HepG2 (cell line): ENCODE measurements at regions not wholly inside any gene's neighbourhood (a gene's known extent, or its start where the extent isn't known, plus 50 kb on each side); places are given as distances from the start of the nearest gene placed in this dataset.

ENCODE experiments used
- ATAC-seq: fragments of 200-7000 bp; cut with Tn5 transposase; 3 replicates; pipeline ENCODE4 v1.9.1; 2020; ENCODE audit warnings: mild to moderate bottlenecking, moderate library complexity
- BruUV-seq: library from RNA; stranded (reverse); fragments of 400-500 nt; replicated peaks from 2 replicates; lab custom pipeline; 2021; lab: Mats Ljungman, UMichigan
- CTCF ChIA-PET: fragments of 300-600 bp; formaldehyde crosslinking; extraction: SDS; loops from one replicate; lab custom pipeline; 2021; ENCODE audit warnings: low total read pairs, inconsistent platforms, low intra/inter-chr PET ratio; lab: Yijun Ruan, JAX
- POLR2A ChIA-PET: fragments of 350-600 bp; sonication (Branson Sonifier 250); formaldehyde crosslinking; loops from one replicate; lab custom pipeline; 2020; ENCODE audit warnings: antibody characterized with exemption, inconsistent platforms; lab: Yijun Ruan, JAX
- DNase-seq: peaks from one replicate; pipeline ENCODE4 v3.0.0-alpha.2; 2015; ENCODE audit warnings: low spot score
- FAIRE-seq: peaks from 3 replicates; lab custom pipeline; 2011; peaks lifted over from hg19 to GRCh38; lab: Jason Lieb, UNC
- H2AFZ ChIP-seq: one replicate; pipeline ENCODE4 v1.6.1; 2011; ENCODE audit warnings: low read length, inconsistent platforms
- H3K27ac ChIP-seq: fragments of 300-600 bp; 3 replicates; pipeline ENCODE4 v1.8.0; 2011; ENCODE audit warnings: mixed run types, mild to moderate bottlenecking, mixed read lengths, low read length, inconsistent platforms; ENCODE audit not compliant: insufficient read depth; ENCODE audit errors: extremely low read length
- H3K27me3 ChIP-seq, 2 experiments: fragments of 200-600 bp in 1 of 2; 2 replicates in 1 of 2; 3 replicates in 1 of 2; pipeline versions ENCODE4 v1.6.0 to v1.8.0; 2011; ENCODE audit warnings: low read length in 2 of 2, mild to moderate bottlenecking in 2 of 2, moderate library complexity in 2 of 2, inconsistent platforms in 1 of 2; ENCODE audit not compliant: insufficient read depth in 2 of 2, control insufficient read depth in 1 of 2
- H3K36me3 ChIP-seq, 2 experiments: fragments of 200-600 bp in 1 of 2; replicated peaks in 1 of 2; 2 replicates in 1 of 2; 3 replicates in 1 of 2; pipeline versions ENCODE4 v1.5.1 to v1.8.0; 2011; ENCODE audit warnings: low read length in 2 of 2, inconsistent platforms in 1 of 2; ENCODE audit not compliant: insufficient read depth in 2 of 2, control insufficient read depth in 1 of 2
- H3K4me1 ChIP-seq: 2 replicates; pipeline ENCODE4 v1.5.1; 2012; ENCODE audit warnings: low read length, inconsistent platforms; ENCODE audit not compliant: insufficient read depth
- H3K4me2 ChIP-seq: 2 replicates; pipeline ENCODE4 v1.6.0; 2011; ENCODE audit warnings: low read depth, low read length, inconsistent platforms
- H3K4me3 ChIP-seq, 3 experiments: fragments of 200-600 bp in 1 of 3; sonication (generic), shearing (Covaris generic) in 1 of 3; replicated peaks in 1 of 3; 2 replicates each; pipeline ENCODE4 v1.5.1; 2011 to 2016; ENCODE audit warnings: low read length in 3 of 3, inconsistent platforms in 2 of 3, low read depth in 2 of 3, mild to moderate bottlenecking in 2 of 3, control low read depth in 1 of 3, mixed read lengths in 1 of 3; ENCODE audit not compliant: insufficient read depth in 1 of 3
- H3K79me2 ChIP-seq: one replicate; pipeline ENCODE4 v1.6.1; 2011; ENCODE audit warnings: low read length, inconsistent platforms; ENCODE audit not compliant: insufficient read depth
- H3K9ac ChIP-seq: 2 replicates; pipeline ENCODE4 v1.6.0; 2011; ENCODE audit warnings: mild to moderate bottlenecking, low read depth, low read length, inconsistent platforms; ENCODE audit not compliant: insufficient read depth
- H3K9me3 ChIP-seq: 2 replicates; pipeline ENCODE4 v1.5.1; 2012; ENCODE audit warnings: mild to moderate bottlenecking, low read length
- H4K20me1 ChIP-seq: 2 replicates; pipeline ENCODE4 v1.6.0; 2011; ENCODE audit warnings: inconsistent platforms, mild to moderate bottlenecking, low read length, moderate library complexity; ENCODE audit not compliant: insufficient read depth
- IKZF5 ChIP-seq: IDR thresholded peaks from 2 replicates; pipeline ENCODE4 v1.6.1; 2018; ENCODE audit warnings: missing genetic modification reagents, mild to moderate bottlenecking, missing compliant biosample characterization
- NR1H2 ChIP-seq: sonication (generic); formaldehyde crosslinking; IDR thresholded peaks from 2 replicates; pipeline ENCODE4 v1.8.1; 2022; ENCODE audit warnings: low read depth, missing genetic modification reagents, borderline replicate concordance
- NR2C2 ChIP-seq: sonication (generic); formaldehyde crosslinking; IDR thresholded peaks from 2 replicates; pipeline ENCODE4 v1.4.0; 2020; ENCODE audit warnings: missing genetic modification reagents, mild to moderate bottlenecking, moderate library complexity, borderline replicate concordance
- PHF8 ChIP-seq: sonication (generic); formaldehyde crosslinking; IDR thresholded peaks from 2 replicates; pipeline ENCODE4 v1.5.0; 2020; ENCODE audit warnings: missing genetic modification reagents
- TCF7 ChIP-seq: sonication (generic); IDR thresholded peaks from 2 replicates; pipeline ENCODE4 v1.6.1; 2016; ENCODE audit warnings: antibody characterized with exemption, low read depth
- ZFX ChIP-seq: sonication (generic); formaldehyde crosslinking; IDR thresholded peaks from 2 replicates; pipeline ENCODE4 v1.4.0; 2020; ENCODE audit warnings: mild to moderate bottlenecking, low read depth, missing genetic modification reagents, moderate library complexity
- ZNF326 ChIP-seq: sonication (generic); formaldehyde crosslinking; IDR thresholded peaks from 2 replicates; pipeline ENCODE4 v1.4.0; 2020; ENCODE audit warnings: missing genetic modification reagents, borderline replicate concordance
- ZNF496 ChIP-seq: sonication (generic); formaldehyde crosslinking; IDR thresholded peaks from 2 replicates; pipeline ENCODE4 v1.8.1; 2023; ENCODE audit warnings: mild to moderate bottlenecking, moderate library complexity, missing genetic modification reagents; ENCODE audit not compliant: insufficient replicate concordance
- WGBS: methylation state at CpG from one replicate; pipeline ENCODE4 v1.1.6; 2017; ENCODE audit warnings: low lambda C conversion rate; 5-methylcytosine and 5-hydroxymethylcytosine counted together
- in situ Hi-C: cut with HindIII; loops from 2 replicates; pipeline ENCODE4 v1.10.0; 2017; ENCODE audit warnings: low pct_unique_long_range_greater_than_20kb; ENCODE audit not compliant: extremely low pct_ligation_motif_present
- intact Hi-C: fragments of 100-400 bp; cut with micrococcal nuclease; formaldehyde crosslinking; loops from one replicate; pipeline ENCODE4 v1.10.0; 2022; ENCODE audit not compliant: unreplicated experiment

DNA sequence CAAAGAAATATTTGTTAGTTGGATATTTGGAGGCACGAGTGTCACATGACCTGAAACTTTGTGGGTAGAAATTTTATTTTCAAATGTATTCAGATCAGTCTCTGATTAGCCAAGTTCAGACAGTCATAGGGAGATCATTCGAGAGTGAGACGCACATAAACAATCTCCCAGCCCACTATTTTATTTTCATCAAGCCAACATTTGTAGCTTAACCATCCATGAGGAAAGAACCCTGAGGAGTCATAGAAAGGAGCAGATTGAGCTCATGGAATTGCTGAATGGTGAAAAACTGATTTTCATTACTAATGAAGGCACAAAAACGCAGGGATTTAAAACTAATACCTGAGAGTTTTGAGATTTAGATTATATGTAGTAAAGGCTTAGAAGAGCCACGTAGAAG lies 548.7 kb downstream of the NSUN3 start:
- Histone ChIP-seq H4K20me1 (no peaks in the 10 kb centered on the region), H3K36me3 (no peaks in the 10 kb centered on the region), H3K27ac (no peak overlapping the region), H3K4me2 (no peak overlapping the region), H3K4me1 (no peaks in the 10 kb centered on the region)
- CTCF ChIA-PET = no interaction called here
- no peak for ATAC-seq
- intact Hi-C loops = loop anchor here (10.0 kb wide), 1 partner anchor 103 kb away; no protein-coding TSS in a partner anchor
- 1% methylated on average over 5 of the region's 5 CpGs for WGBS
- TF ChIP-seq PHF8 (CRISPR knock-in tag) (no peak), NR1H2 (CRISPR knock-in tag) (no peak)
- TF ChIP-seq, all 625 proteins: peak for 0
- POLR2A ChIA-PET = no interaction called here
- BruUV-seq = no TSS peak
- FAIRE-seq = no peak
- no peaks in the 10 kb centered on the region for H3K27me3 ChIP-seq
- in situ Hi-C loops = no loop called here
- no peak for DNase-seq
- no peaks in the 10 kb centered on the region for H3K9me3 ChIP-seq
- H2AFZ ChIP-seq = no peak overlapping the region
- no peak overlapping the region for H3K4me3 ChIP-seq
- H3K79me2 ChIP-seq = no peaks in the 10 kb centered on the region
- no peak overlapping the region for H3K9ac ChIP-seq

- in situ Hi-C loops (no loop called here), intact Hi-C loops (loop anchor here (10.0 kb wide), 1 partner anchor 102 kb away; no protein-coding TSS in a partner anchor)
- POLR2A ChIA-PET = no interaction called here
Measured at GRCh38 chr3:94612631-94613030, 549.8 kb downstream of the NSUN3 start.

More at GRCh38 chr3:94612631-94613030, 549.8 kb downstream of the NSUN3 start:
- ATAC-seq (no peak), DNase-seq (no peak), FAIRE-seq (no peak)
- H3K27ac ChIP-seq = no peak overlapping the region
- H3K4me3 ChIP-seq = no peak overlapping the region
- no peaks in the 10 kb centered on the region for H3K27me3 ChIP-seq
- CTCF ChIA-PET = no interaction called here
- no peaks in the 10 kb centered on the region for H3K36me3 ChIP-seq
- no peak overlapping the region for H2AFZ ChIP-seq
- H3K79me2 ChIP-seq = no peaks in the 10 kb centered on the region
- H3K9ac ChIP-seq = no peak overlapping the region
- no peak overlapping the region for H3K4me2 ChIP-seq
- no peaks in the 10 kb centered on the region for H3K9me3 ChIP-seq
- H4K20me1 ChIP-seq = no peaks in the 10 kb centered on the region
- BruUV-seq = no TSS peak
- TF ChIP-seq ZFX (CRISPR knock-in tag) = no peak
- no peak for TF ChIP-seq IKZF5 (CRISPR knock-in tag)
- TF ChIP-seq NR2C2 (CRISPR knock-in tag) = no peak
- TF ChIP-seq TCF7 = no peak
- no peak for TF ChIP-seq ZNF496
- TF ChIP-seq ZNF326 (CRISPR knock-in tag) = no peak
- 0 out of 2 replicates have a peak, but pooled peaks cover 6% of the 10 kb centered on the region for H3K4me1 ChIP-seq
- 0% methylated on average over 1 of the region's 1 CpG for WGBS
